ENCODE measurements at regions not wholly inside any gene's neighbourhood (a gene's known extent, or its start where the extent isn't known, plus 50 kb on each side); places are given as distances from the start of the nearest gene placed in this dataset.
"Not testable (repeated sequence)": the region's sequence is repeated elsewhere in the genome, so short reads cannot be mapped to it uniquely, and the experiment has no call there.

GRCh38 chr10:36533316-36533715 lies 592.1 kb upstream of the ANKRD30A start:
- Histone ChIP-seq H3K27me3 (ENCODE audit: control insufficient read depth, insufficient read depth, low read length) (no peaks in the 10 kb centered on the region), H3K4me1 (ENCODE audit: control insufficient read depth, insufficient read depth, low read length) (peaks cover 13% of the 10 kb centered on the region), H3K36me3 (ENCODE audit: control insufficient read depth, insufficient read depth, low read length) (no peaks in the 10 kb centered on the region), H3K4me3 (ENCODE audit: low read length) (no peak overlapping the region), H3K9me3 (ENCODE audit: control insufficient read depth, insufficient read depth, low read length) (no peaks in the 10 kb centered on the region), H3K27ac (ENCODE audit: low read length) (no peak overlapping the region)
- DNase-seq (no peak), ATAC-seq (no peak)
- Mint-ChIP-seq H3K36me3 (no peaks in the 10 kb centered on the region), H3K4me1 (peaks cover 24 to 25% of the 10 kb centered on the region in 2 donors), H3K27ac (no peak overlapping the region), H3K9me3 (peaks cover 0 to 2% of the 10 kb centered on the region in 2 donors), H3K4me3 (no peak overlapping the region), H3K27me3 (ENCODE audit: low read depth in 2 of 2) (no peaks in the 10 kb centered on the region)
- 92% methylated on average over 1 of the region's 2 CpGs for WGBS (ENCODE audit: insufficient coverage)
- intact Hi-C loops (cut with micrococcal nuclease): no loop called here
- no peak for TF ChIP-seq CTCF (IDR thresholded peaks at IDR 0.05)

GRCh38 chr10:36531621-36532020 lies 593.8 kb upstream of the ANKRD30A start:
- 80% methylated on average over 1 of the region's 1 CpG for WGBS (ENCODE audit: insufficient coverage)
- H3K36me3 ChIP-seq (ENCODE audit: control insufficient read depth, insufficient read depth, low read length): no peaks in the 10 kb centered on the region
- H3K4me3 Mint-ChIP-seq: no peak overlapping the region
- no peak for ATAC-seq
- no peak overlapping the region for H3K27ac ChIP-seq (ENCODE audit: low read length)
- H3K4me3 ChIP-seq (ENCODE audit: low read length): no peak overlapping the region
- H3K9me3 ChIP-seq (ENCODE audit: control insufficient read depth, insufficient read depth, low read length): no peaks in the 10 kb centered on the region
- no peak overlapping the region for H3K27ac Mint-ChIP-seq
- no peak for DNase-seq
- H3K4me1 ChIP-seq (ENCODE audit: control insufficient read depth, insufficient read depth, low read length): peaks cover 13% of the 10 kb centered on the region
- TF ChIP-seq CTCF (IDR thresholded peaks at IDR 0.05): no peak
- H3K4me1 Mint-ChIP-seq: peaks cover 21 to 23% of the 10 kb centered on the region in 2 donors
- H3K9me3 Mint-ChIP-seq: peaks cover 0 to 2% of the 10 kb centered on the region in 2 donors
- no peaks in the 10 kb centered on the region for H3K27me3 Mint-ChIP-seq (ENCODE audit: low read depth in 2 of 2)
- intact Hi-C loops (cut with micrococcal nuclease): no loop called here
- H3K27me3 ChIP-seq (ENCODE audit: control insufficient read depth, insufficient read depth, low read length): no peaks in the 10 kb centered on the region
- H3K36me3 Mint-ChIP-seq: no peaks in the 10 kb centered on the region

GRCh38 chr10:36526033-36526432 lies 599.4 kb upstream of the ANKRD30A start:
- Mint-ChIP-seq H3K27ac (no peak overlapping the region), H3K27me3 (ENCODE audit: low read depth in 2 of 2) (no peaks in the 10 kb centered on the region), H3K36me3 (no peaks in the 10 kb centered on the region), H3K9me3 (peaks cover 0 to 2% of the 10 kb centered on the region in 2 donors), H3K4me1 (no peaks in the 10 kb centered on the region), H3K4me3 (no peak overlapping the region)
- no peaks in the 10 kb centered on the region for H3K9me3 ChIP-seq (ENCODE audit: control insufficient read depth, insufficient read depth, low read length)
- ATAC-seq: no peak
- DNase-seq: no peak
- H3K27me3 ChIP-seq (ENCODE audit: control insufficient read depth, insufficient read depth, low read length): no peaks in the 10 kb centered on the region
- H3K36me3 ChIP-seq (ENCODE audit: control insufficient read depth, insufficient read depth, low read length): no peaks in the 10 kb centered on the region
- no peak for TF ChIP-seq CTCF (IDR thresholded peaks at IDR 0.05)
- H3K4me1 ChIP-seq (ENCODE audit: control insufficient read depth, insufficient read depth, low read length): no peaks in the 10 kb centered on the region
- intact Hi-C loops (cut with micrococcal nuclease): no loop called here
- H3K4me3 ChIP-seq (ENCODE audit: low read length): no peak overlapping the region
- H3K27ac ChIP-seq (ENCODE audit: low read length): no peak overlapping the region

- H3K27me3 ChIP-seq (ENCODE audit: control insufficient read depth, insufficient read depth, low read length); H3K9me3 ChIP-seq (ENCODE audit: control insufficient read depth, insufficient read depth, low read length); H3K36me3 Mint-ChIP-seq; H3K4me3 ChIP-seq (ENCODE audit: low read length); intact Hi-C loops (cut with micrococcal nuclease); H3K27me3 Mint-ChIP-seq (ENCODE audit: low read depth in 2 of 2); H3K4me1 ChIP-seq (ENCODE audit: control insufficient read depth, insufficient read depth, low read length); H3K9me3 Mint-ChIP-seq; H3K36me3 ChIP-seq (ENCODE audit: control insufficient read depth, insufficient read depth, low read length); H3K4me1 Mint-ChIP-seq; H3K4me3 Mint-ChIP-seq; ATAC-seq; H3K27ac ChIP-seq (ENCODE audit: low read length); H3K27ac Mint-ChIP-seq: not testable (repeated sequence)
- 92% methylated on average over 9 of the region's 21 CpGs for WGBS (ENCODE audit: insufficient coverage)
- DNase-seq: peak in 1 of 2 donors; percentile 2
Observed at GRCh38 chr10:36524126-36524525, 601.3 kb upstream of the ANKRD30A start.

Measured in natural killer cell (primary cell).